BE2C (cell line): ENCODE measurements at regions not wholly inside any gene's neighbourhood (a gene's known extent, or its start where the extent isn't known, plus 50 kb on each side); places are given as distances from the start of the nearest gene placed in this dataset.

Experiments used
- DNase-seq: peaks from one replicate; pipeline ENCODE4 v3.0.0-alpha.2; 2020
- H3K27me3 ChIP-seq: fragments of 250-450 bp; sonication (Bioruptor Pico); 2 replicates; pipeline ENCODE4 v1.5.1; 2020; ENCODE audit warnings: mild to moderate bottlenecking
- H3K36me3 ChIP-seq: fragments of 250-450 bp; sonication (Bioruptor Pico); 2 replicates; pipeline ENCODE4 v1.5.1; 2020; ENCODE audit warnings: mild to moderate bottlenecking
- H3K4me1 ChIP-seq: fragments of 250-450 bp; sonication (Bioruptor Pico); 2 replicates; pipeline ENCODE4 v1.5.1; 2020
- H3K4me3 ChIP-seq: 2 replicates; pipeline ENCODE4 v1.5.1; 2011; ENCODE audit warnings: low read depth, low read length
- H3K9me3 ChIP-seq: fragments of 250-450 bp; sonication (Bioruptor Pico); 2 replicates; pipeline ENCODE4 v1.5.1; 2020
- TF ChIP-seq, protein P1 (sequence below): IDR thresholded peaks from 2 replicates; pipeline ENCODE4 v1.5.1; 2012; ENCODE audit warnings: mild to moderate bottlenecking, low read depth, low read length

- Histone ChIP-seq H3K9me3 (no peaks in the 10 kb centered on the region), H3K4me3 (no peak overlapping the region), H3K4me1 (no peaks in the 10 kb centered on the region), H3K27me3 (no peaks in the 10 kb centered on the region), H3K36me3 (no peaks in the 10 kb centered on the region)
- no peak for DNase-seq
- TF ChIP-seq, protein P1, sequence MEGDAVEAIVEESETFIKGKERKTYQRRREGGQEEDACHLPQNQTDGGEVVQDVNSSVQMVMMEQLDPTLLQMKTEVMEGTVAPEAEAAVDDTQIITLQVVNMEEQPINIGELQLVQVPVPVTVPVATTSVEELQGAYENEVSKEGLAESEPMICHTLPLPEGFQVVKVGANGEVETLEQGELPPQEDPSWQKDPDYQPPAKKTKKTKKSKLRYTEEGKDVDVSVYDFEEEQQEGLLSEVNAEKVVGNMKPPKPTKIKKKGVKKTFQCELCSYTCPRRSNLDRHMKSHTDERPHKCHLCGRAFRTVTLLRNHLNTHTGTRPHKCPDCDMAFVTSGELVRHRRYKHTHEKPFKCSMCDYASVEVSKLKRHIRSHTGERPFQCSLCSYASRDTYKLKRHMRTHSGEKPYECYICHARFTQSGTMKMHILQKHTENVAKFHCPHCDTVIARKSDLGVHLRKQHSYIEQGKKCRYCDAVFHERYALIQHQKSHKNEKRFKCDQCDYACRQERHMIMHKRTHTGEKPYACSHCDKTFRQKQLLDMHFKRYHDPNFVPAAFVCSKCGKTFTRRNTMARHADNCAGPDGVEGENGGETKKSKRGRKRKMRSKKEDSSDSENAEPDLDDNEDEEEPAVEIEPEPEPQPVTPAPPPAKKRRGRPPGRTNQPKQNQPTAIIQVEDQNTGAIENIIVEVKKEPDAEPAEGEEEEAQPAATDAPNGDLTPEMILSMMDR, result no peak
Observed at GRCh38 chr11:38254913-38255312, 1656.9 kb upstream of the RAG2 start.

GRCh38 chr11:38252620-38253019 lies 1654.6 kb upstream of the RAG2 start:
- DNase-seq, result no peak
- TF ChIP-seq, protein P1, result no peak
- Histone ChIP-seq H3K27me3 (no peaks in the 10 kb centered on the region), H3K9me3 (no peaks in the 10 kb centered on the region), H3K4me3 (no peak overlapping the region), H3K4me1 (no peaks in the 10 kb centered on the region), H3K36me3 (no peaks in the 10 kb centered on the region)

DNA sequence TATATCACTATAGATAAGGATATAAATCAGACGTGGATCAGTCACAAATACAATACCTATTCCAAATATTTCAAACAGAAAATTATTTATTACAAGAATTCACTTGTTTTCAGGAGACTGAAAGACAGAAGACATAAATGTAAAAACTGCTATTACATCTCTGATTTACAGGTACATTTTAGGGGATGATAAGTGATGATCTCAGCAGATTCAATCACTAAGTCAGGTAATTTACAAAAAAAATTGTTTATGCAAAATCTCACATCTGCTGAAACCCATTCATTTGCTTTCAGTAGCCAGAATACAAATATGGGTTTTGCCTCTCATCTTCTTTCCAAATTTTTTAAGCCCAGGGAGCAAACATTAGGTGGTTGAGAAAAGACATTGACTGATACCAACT lies 1648.4 kb upstream of the RAG2 start:
- TF ChIP-seq, protein P1, result no peak
- Histone ChIP-seq H3K9me3 (no peaks in the 10 kb centered on the region), H3K36me3 (no peaks in the 10 kb centered on the region), H3K27me3 (no peaks in the 10 kb centered on the region), H3K4me3 (no peak overlapping the region), H3K4me1 (no peaks in the 10 kb centered on the region)
- DNase-seq, result no peak

GRCh38 chr11:38226684-38227083 lies 1628.6 kb upstream of the RAG2 start:
- Histone ChIP-seq H3K36me3 (no peaks in the 10 kb centered on the region), H3K4me1 (no peaks in the 10 kb centered on the region), H3K4me3 (no peak overlapping the region), H3K27me3 (no peaks in the 10 kb centered on the region), H3K9me3 (no peaks in the 10 kb centered on the region; the same call in 1 of the 2 replicates)
- no peak for DNase-seq
- TF ChIP-seq, protein P1, result no peak

- TF ChIP-seq, protein P1, result no peak
- Histone ChIP-seq H3K9me3 (no peaks in the 10 kb centered on the region; the same call in 1 of the 2 replicates), H3K4me1 (no peaks in the 10 kb centered on the region), H3K27me3 (no peaks in the 10 kb centered on the region), H3K4me3 (no peak overlapping the region), H3K36me3 (no peaks in the 10 kb centered on the region)
- DNase-seq, result no peak
Observed at GRCh38 chr11:38221295-38221694, 1623.3 kb upstream of the RAG2 start.

GRCh38 chr11:38219636-38220035 lies 1621.6 kb upstream of the RAG2 start:
- TF ChIP-seq, protein P1, result no peak
- H3K27me3 ChIP-seq, result no peaks in the 10 kb centered on the region
- no peak for DNase-seq
- no peak overlapping the region for H3K4me3 ChIP-seq
- H3K9me3 ChIP-seq, result no peaks in the 10 kb centered on the region
- no peaks in the 10 kb centered on the region for H3K4me1 ChIP-seq
- no peaks in the 10 kb centered on the region for H3K36me3 ChIP-seq
